Heart left ventricle (tissue), 13 donors: ENCODE measurements at regions not wholly inside any gene's neighbourhood (a gene's known extent, or its start where the extent isn't known, plus 50 kb on each side); places are given as distances from the start of the nearest gene placed in this dataset.

Source experiments
- CTCF ChIP-seq, 12 donors: fragments of 200-600 bp; sonication (generic) in 4 of 12; IDR thresholded peaks; one replicate each; pipeline versions ENCODE4 v1.5.0 to v1.8.0; 2018 to 2022; ENCODE audit warnings: antibody characterized with exemption in 12 of 12, mild to moderate bottlenecking in 5 of 12
- POLR2A ChIP-seq, 2 donors: fragments of 450-650 bp; IDR thresholded peaks; one replicate each; pipeline ENCODE4 v1.6.1; 2017; ENCODE audit warnings: antibody characterized with exemption in 2 of 2, mild to moderate bottlenecking in 2 of 2, moderate library complexity in 2 of 2
- donor health status: ischemic (EF 13 %, LVEDD 7.1; RV severe dilation, severe dysfunction).
- donor health status: DM: no; HTN: yes; CAD: no.
- donor health status: DM: no; HTN: no; CAD: no.
- donor health status: ischemic (EF 25% LVEDD 6.9; RV normal size, moderate dysfunction).
- donor health status: ischemic (EF 25% LVEDD 5.7; RV mildly dilated, moderate dysfunction).
- donor health status: ischemic (EF 35%, LVEDD 5.7; RV mildly dilated, moderate dysfunction).
- donor health status: nonischemic (EF 11% LVEDD 7.7; RV severe dilation, severe dysfunction).
- donor health status: DM: yes; HTN: yes; CAD: no.
- donor health status: PGD.
- donor health status: ischemic (EF 29% LVEDD 5.4; RV normal size, mild dysfunction).
- donor health status: nonischemic (EF 23%, LVEDD 6.1; RV moderate dilation, normal function).

DNA sequence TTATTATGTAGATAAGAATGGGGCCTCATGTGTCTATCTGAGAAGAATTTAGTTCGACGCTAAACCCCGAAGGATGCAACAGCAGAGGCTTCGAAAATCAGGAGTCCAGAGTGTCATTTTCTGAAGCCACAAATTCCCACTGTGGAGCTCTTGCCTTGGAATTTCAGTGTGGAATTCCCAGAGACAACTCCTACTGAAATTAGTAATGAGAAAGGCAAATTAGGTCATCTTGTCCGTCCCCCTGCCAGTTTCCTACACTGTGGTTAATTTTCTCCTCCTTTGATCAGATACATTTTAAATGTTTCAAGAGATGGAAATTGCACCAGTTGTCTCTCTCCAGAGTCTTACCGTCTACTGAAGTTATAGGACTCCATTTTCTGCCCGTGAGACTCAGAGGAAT is 633.6 kb downstream of the BNC2 start:
- TF ChIP-seq CTCF (IDR thresholded peaks at IDR 0.05) (no peak), POLR2A (IDR thresholded peaks at IDR 0.05) (no peak)
